Gastrocnemius medialis (tissue), 4 donors: ENCODE measurements at regions not wholly inside any gene's neighbourhood (a gene's known extent, or its start where the extent isn't known, plus 50 kb on each side); places are given as distances from the start of the nearest gene placed in this dataset.

Experiments
- CTCF ChIP-seq, 5 experiments: fragments of 450-650 bp in 3 of 5; fragments of 200-600 bp in 2 of 5; sonication (generic) in 2 of 5; IDR thresholded peaks in 4 of 5; conservative IDR thresholded peaks in 1 of 5; 1 replicate in 4 of 5; 2 replicates in 1 of 5; pipeline ENCODE4 v1.5.1; 2016 to 2019; ENCODE audit warnings: antibody characterized with exemption in 5 of 5, mild to moderate bottlenecking in 3 of 5, moderate library complexity in 3 of 5
- POLR2A ChIP-seq, 2 donors: fragments of 450-650 bp; IDR thresholded peaks; one replicate each; pipeline ENCODE4 v1.6.1; 2017; ENCODE audit warnings: antibody characterized with exemption in 2 of 2, mild to moderate bottlenecking in 2 of 2, moderate library complexity in 2 of 2

DNA sequence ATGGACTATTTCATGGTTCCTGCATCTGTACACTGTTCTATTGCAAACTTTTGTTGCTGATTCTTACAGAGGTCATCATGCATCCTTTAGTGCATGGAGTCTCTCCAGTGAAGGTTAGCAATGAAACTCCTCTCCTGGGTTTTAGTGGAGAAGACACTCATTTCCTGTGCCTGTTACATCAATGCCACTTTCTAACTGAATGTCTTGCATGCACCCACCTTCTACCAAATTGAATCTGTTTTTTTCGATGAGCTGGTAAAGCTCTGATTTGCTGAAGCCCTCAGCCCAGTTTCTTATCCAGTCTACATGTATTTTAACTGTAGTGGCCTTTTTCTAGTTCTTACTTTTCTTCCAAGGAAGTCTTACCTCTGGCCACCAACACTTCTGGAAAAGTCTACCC is 591.8 kb upstream of the ADAMTS16 start:
- TF ChIP-seq CTCF (IDR thresholded peaks at IDR 0.05 in 4 of 5, conservative IDR thresholded peaks at IDR 0.05 in 1 of 5) (no peak), POLR2A (IDR thresholded peaks at IDR 0.05) (no peak)
